ENCODE measurements at regions not wholly inside any gene's neighbourhood (a gene's known extent, or its start where the extent isn't known, plus 50 kb on each side); places are given as distances from the start of the nearest gene placed in this dataset.

DNA sequence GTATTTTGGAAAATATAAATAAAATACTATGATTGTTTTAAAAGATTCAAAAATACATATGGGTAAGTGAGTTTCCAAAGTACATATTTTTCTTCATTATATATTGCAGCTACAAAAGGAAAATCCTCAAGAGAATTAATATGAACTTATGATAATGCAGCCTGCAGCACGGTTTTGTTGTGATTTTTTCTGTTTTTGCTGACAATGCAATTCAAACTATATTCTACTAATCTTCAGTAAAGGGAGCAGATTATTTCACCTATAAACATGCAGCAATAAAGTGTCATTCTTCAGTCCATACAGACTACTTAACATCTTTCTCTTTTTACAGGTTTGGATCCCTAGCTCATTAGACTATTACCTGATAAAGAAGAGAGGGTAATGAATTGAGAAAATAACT is 582.1 kb upstream of the MGAT4C start:
- no peak overlapping the region for H3K4me3 Mint-ChIP-seq (ENCODE audit: low read depth)
- TF ChIP-seq, protein P1, sequence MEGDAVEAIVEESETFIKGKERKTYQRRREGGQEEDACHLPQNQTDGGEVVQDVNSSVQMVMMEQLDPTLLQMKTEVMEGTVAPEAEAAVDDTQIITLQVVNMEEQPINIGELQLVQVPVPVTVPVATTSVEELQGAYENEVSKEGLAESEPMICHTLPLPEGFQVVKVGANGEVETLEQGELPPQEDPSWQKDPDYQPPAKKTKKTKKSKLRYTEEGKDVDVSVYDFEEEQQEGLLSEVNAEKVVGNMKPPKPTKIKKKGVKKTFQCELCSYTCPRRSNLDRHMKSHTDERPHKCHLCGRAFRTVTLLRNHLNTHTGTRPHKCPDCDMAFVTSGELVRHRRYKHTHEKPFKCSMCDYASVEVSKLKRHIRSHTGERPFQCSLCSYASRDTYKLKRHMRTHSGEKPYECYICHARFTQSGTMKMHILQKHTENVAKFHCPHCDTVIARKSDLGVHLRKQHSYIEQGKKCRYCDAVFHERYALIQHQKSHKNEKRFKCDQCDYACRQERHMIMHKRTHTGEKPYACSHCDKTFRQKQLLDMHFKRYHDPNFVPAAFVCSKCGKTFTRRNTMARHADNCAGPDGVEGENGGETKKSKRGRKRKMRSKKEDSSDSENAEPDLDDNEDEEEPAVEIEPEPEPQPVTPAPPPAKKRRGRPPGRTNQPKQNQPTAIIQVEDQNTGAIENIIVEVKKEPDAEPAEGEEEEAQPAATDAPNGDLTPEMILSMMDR (IDR thresholded peaks at IDR 0.05; ENCODE audit: unreplicated experiment) = no peak
- H3K4me1 Mint-ChIP-seq (ENCODE audit: low read depth) = no peaks in the 10 kb centered on the region
- H3K27ac Mint-ChIP-seq = no peak overlapping the region
- H3K36me3 Mint-ChIP-seq (ENCODE audit: insufficient read depth) = no peaks in the 10 kb centered on the region
- H3K9me3 Mint-ChIP-seq (ENCODE audit: low read depth) = no peaks in the 10 kb centered on the region
- DNase-seq (ENCODE audit: low spot score, unreplicated experiment) = no peak
- H3K27me3 Mint-ChIP-seq = no peaks in the 10 kb centered on the region

DNA sequence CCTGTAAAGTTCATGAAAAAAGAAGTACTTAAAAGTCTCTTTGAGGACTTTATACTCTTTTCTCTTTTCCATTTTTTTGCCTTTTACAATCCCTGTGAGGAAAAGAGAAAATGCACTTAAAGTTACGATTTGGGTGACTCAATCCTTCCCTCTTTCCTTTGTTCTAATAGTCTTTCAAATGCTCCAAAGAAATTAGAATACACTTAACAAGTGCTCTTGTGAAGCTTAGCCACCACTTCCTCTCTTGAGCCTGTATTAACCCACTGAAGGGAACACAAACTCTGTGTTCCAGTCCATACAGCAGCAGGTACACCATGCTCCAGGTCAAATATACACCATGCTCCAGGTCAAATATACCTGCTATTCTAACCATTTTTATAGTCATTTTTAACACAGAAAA is 581.1 kb upstream of the MGAT4C start:
- TF ChIP-seq, protein P1 (IDR thresholded peaks at IDR 0.05; ENCODE audit: unreplicated experiment) = no peak
- Mint-ChIP-seq H3K4me3 (ENCODE audit: low read depth) (no peak overlapping the region), H3K4me1 (ENCODE audit: low read depth) (no peaks in the 10 kb centered on the region), H3K9me3 (ENCODE audit: low read depth) (no peaks in the 10 kb centered on the region), H3K27ac (no peak overlapping the region), H3K27me3 (no peaks in the 10 kb centered on the region), H3K36me3 (ENCODE audit: insufficient read depth) (no peaks in the 10 kb centered on the region)
- no peak for DNase-seq (ENCODE audit: low spot score, unreplicated experiment)

GRCh38 chr12:86834217-86834616 is 578.0 kb upstream of the MGAT4C start:
- Mint-ChIP-seq H3K4me1 (ENCODE audit: low read depth) (no peaks in the 10 kb centered on the region), H3K27me3 (no peaks in the 10 kb centered on the region), H3K27ac (no peak overlapping the region), H3K36me3 (ENCODE audit: insufficient read depth) (no peaks in the 10 kb centered on the region), H3K4me3 (ENCODE audit: low read depth) (no peak overlapping the region), H3K9me3 (ENCODE audit: low read depth) (no peaks in the 10 kb centered on the region)
- no peak for DNase-seq (ENCODE audit: low spot score, unreplicated experiment)
- TF ChIP-seq, protein P1 (IDR thresholded peaks at IDR 0.05; ENCODE audit: unreplicated experiment) = no peak

GRCh38 chr12:86827409-86827808 is 571.2 kb upstream of the MGAT4C start:
- H3K27me3 Mint-ChIP-seq = no peaks in the 10 kb centered on the region
- H3K9me3 Mint-ChIP-seq (ENCODE audit: low read depth) = no peaks in the 10 kb centered on the region
- no peaks in the 10 kb centered on the region for H3K36me3 Mint-ChIP-seq (ENCODE audit: insufficient read depth)
- no peak overlapping the region for H3K4me3 Mint-ChIP-seq (ENCODE audit: low read depth)
- H3K27ac Mint-ChIP-seq = no peak overlapping the region
- H3K4me1 Mint-ChIP-seq (ENCODE audit: low read depth) = no peaks in the 10 kb centered on the region
- no peak for DNase-seq (ENCODE audit: low spot score, unreplicated experiment)
- TF ChIP-seq, protein P1 (IDR thresholded peaks at IDR 0.05; ENCODE audit: unreplicated experiment) = no peak

DNA sequence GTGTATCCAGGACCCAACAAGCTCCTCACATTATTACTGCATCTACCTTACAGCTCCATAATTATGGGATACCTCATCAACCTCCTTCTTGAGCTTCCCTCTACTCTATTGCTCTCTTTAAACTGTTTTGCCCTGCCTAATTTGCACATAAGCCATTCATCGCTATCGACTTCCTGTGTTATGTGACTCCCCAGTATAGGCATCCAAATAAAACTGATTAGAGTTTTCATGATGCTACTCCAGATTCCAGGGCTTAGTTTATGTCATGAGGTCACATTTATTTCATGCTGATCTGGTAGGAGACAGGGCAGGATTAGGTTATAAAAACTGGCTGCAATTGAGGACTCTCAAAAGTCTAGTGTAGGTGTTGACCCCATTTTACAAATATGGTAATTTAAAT is 569.9 kb upstream of the MGAT4C start:
- no peaks in the 10 kb centered on the region for H3K9me3 Mint-ChIP-seq (ENCODE audit: low read depth)
- no peaks in the 10 kb centered on the region for H3K36me3 Mint-ChIP-seq (ENCODE audit: insufficient read depth)
- H3K4me1 Mint-ChIP-seq (ENCODE audit: low read depth) = no peaks in the 10 kb centered on the region
- no peak overlapping the region for H3K4me3 Mint-ChIP-seq (ENCODE audit: low read depth)
- H3K27me3 Mint-ChIP-seq = no peaks in the 10 kb centered on the region
- no peak for DNase-seq (ENCODE audit: low spot score, unreplicated experiment)
- TF ChIP-seq, protein P1 (IDR thresholded peaks at IDR 0.05; ENCODE audit: unreplicated experiment) = no peak
- H3K27ac Mint-ChIP-seq = no peak overlapping the region
